GM12891 (cell line): ENCODE measurements at regions not wholly inside any gene's neighbourhood (a gene's known extent, or its start where the extent isn't known, plus 50 kb on each side); places are given as distances from the start of the nearest gene placed in this dataset.

ENCODE experiments used
- POLR2A ChIP-seq: IDR thresholded peaks from 2 replicates; pipeline ENCODE4 v1.6.1; 2011; ENCODE audit warnings: low read depth, low read length, control low read depth
- POLR2AphosphoS5 ChIP-seq: IDR thresholded peaks from 2 replicates; pipeline ENCODE4 v1.6.1; 2011; ENCODE audit warnings: low read depth, low read length, control low read depth
- POU2F2 ChIP-seq: IDR thresholded peaks from 2 replicates; pipeline ENCODE4 v1.6.1; 2011; ENCODE audit warnings: low read depth, mild to moderate bottlenecking, control low read depth, low read length, moderate library complexity
- TAF1 ChIP-seq: IDR thresholded peaks from 2 replicates; pipeline ENCODE4 v1.6.1; 2011; ENCODE audit warnings: low read depth, low read length, control low read depth

DNA sequence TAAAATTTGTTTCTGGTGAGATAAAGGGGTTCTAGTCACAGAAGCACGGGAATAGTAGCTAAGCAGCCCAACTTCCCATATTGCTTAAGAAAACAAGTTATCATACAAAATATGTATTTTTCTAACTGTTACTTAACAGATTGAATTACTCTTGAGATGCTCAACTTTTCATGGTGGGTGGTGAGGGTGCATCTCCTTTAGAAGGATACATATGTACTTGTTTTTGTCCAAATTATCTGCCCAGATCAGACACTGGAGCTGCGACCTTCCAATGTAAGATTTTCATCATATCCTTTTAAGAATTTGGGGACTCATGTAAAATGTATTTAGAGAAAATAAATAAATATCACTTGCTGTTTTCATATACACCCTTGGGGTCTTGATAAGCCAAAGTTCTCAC is 252.2 kb upstream of the SOX2 start:
- TF ChIP-seq TAF1 (no peak), POLR2A (no peak), POLR2AphosphoS5 (no peak), POU2F2 (no peak)
